HepG2 (cell line): ENCODE measurements at regions not wholly inside any gene's neighbourhood (a gene's known extent, or its start where the extent isn't known, plus 50 kb on each side); places are given as distances from the start of the nearest gene placed in this dataset.

Experiments used
- ATAC-seq: fragments of 200-7000 bp; cut with Tn5 transposase; 3 replicates; pipeline ENCODE4 v1.9.1; 2020; ENCODE audit warnings: mild to moderate bottlenecking, moderate library complexity
- BruUV-seq: library from RNA; stranded (reverse); fragments of 400-500 nt; replicated peaks from 2 replicates; lab custom pipeline; 2021; lab: Mats Ljungman, UMichigan
- CTCF ChIA-PET: fragments of 300-600 bp; formaldehyde crosslinking; extraction: SDS; loops from one replicate; lab custom pipeline; 2021; ENCODE audit warnings: low total read pairs, inconsistent platforms, low intra/inter-chr PET ratio; lab: Yijun Ruan, JAX
- POLR2A ChIA-PET: fragments of 350-600 bp; sonication (Branson Sonifier 250); formaldehyde crosslinking; loops from one replicate; lab custom pipeline; 2020; ENCODE audit warnings: antibody characterized with exemption, inconsistent platforms; lab: Yijun Ruan, JAX
- DNase-seq: peaks from one replicate; pipeline ENCODE4 v3.0.0-alpha.2; 2015; ENCODE audit warnings: low spot score
- FAIRE-seq: peaks from 3 replicates; lab custom pipeline; 2011; peaks lifted over from hg19 to GRCh38; lab: Jason Lieb, UNC
- H2AFZ ChIP-seq: one replicate; pipeline ENCODE4 v1.6.1; 2011; ENCODE audit warnings: low read length, inconsistent platforms
- H3K27ac ChIP-seq: fragments of 300-600 bp; 3 replicates; pipeline ENCODE4 v1.8.0; 2011; ENCODE audit warnings: mixed run types, mild to moderate bottlenecking, mixed read lengths, low read length, inconsistent platforms; ENCODE audit not compliant: insufficient read depth; ENCODE audit errors: extremely low read length
- H3K27me3 ChIP-seq, 2 experiments: fragments of 200-600 bp in 1 of 2; 2 replicates in 1 of 2; 3 replicates in 1 of 2; pipeline versions ENCODE4 v1.6.0 to v1.8.0; 2011; ENCODE audit warnings: low read length in 2 of 2, mild to moderate bottlenecking in 2 of 2, moderate library complexity in 2 of 2, inconsistent platforms in 1 of 2; ENCODE audit not compliant: insufficient read depth in 2 of 2, control insufficient read depth in 1 of 2
- H3K36me3 ChIP-seq, 2 experiments: fragments of 200-600 bp in 1 of 2; replicated peaks in 1 of 2; 2 replicates in 1 of 2; 3 replicates in 1 of 2; pipeline versions ENCODE4 v1.5.1 to v1.8.0; 2011; ENCODE audit warnings: low read length in 2 of 2, inconsistent platforms in 1 of 2; ENCODE audit not compliant: insufficient read depth in 2 of 2, control insufficient read depth in 1 of 2
- H3K4me1 ChIP-seq: 2 replicates; pipeline ENCODE4 v1.5.1; 2012; ENCODE audit warnings: low read length, inconsistent platforms; ENCODE audit not compliant: insufficient read depth
- H3K4me2 ChIP-seq: 2 replicates; pipeline ENCODE4 v1.6.0; 2011; ENCODE audit warnings: low read depth, low read length, inconsistent platforms
- H3K4me3 ChIP-seq, 3 experiments: fragments of 200-600 bp in 1 of 3; sonication (generic), shearing (Covaris generic) in 1 of 3; replicated peaks in 1 of 3; 2 replicates each; pipeline ENCODE4 v1.5.1; 2011 to 2016; ENCODE audit warnings: low read length in 3 of 3, inconsistent platforms in 2 of 3, low read depth in 2 of 3, mild to moderate bottlenecking in 2 of 3, control low read depth in 1 of 3, mixed read lengths in 1 of 3; ENCODE audit not compliant: insufficient read depth in 1 of 3
- H3K79me2 ChIP-seq: one replicate; pipeline ENCODE4 v1.6.1; 2011; ENCODE audit warnings: low read length, inconsistent platforms; ENCODE audit not compliant: insufficient read depth
- H3K9ac ChIP-seq: 2 replicates; pipeline ENCODE4 v1.6.0; 2011; ENCODE audit warnings: mild to moderate bottlenecking, low read depth, low read length, inconsistent platforms; ENCODE audit not compliant: insufficient read depth
- H3K9me3 ChIP-seq: 2 replicates; pipeline ENCODE4 v1.5.1; 2012; ENCODE audit warnings: mild to moderate bottlenecking, low read length
- H4K20me1 ChIP-seq: 2 replicates; pipeline ENCODE4 v1.6.0; 2011; ENCODE audit warnings: inconsistent platforms, mild to moderate bottlenecking, low read length, moderate library complexity; ENCODE audit not compliant: insufficient read depth
- ARID2 ChIP-seq: sonication (generic); formaldehyde crosslinking; IDR thresholded peaks from 2 replicates; pipeline ENCODE4 v1.8.1; 2022; ENCODE audit warnings: mild to moderate bottlenecking, missing genetic modification reagents, borderline replicate concordance
- CCAR2 ChIP-seq: fragments of 200-400 bp; formaldehyde crosslinking; optimal IDR thresholded peaks from 2 replicates; pipeline ENCODE3; 2018; ENCODE audit warnings: low read depth, mild to moderate bottlenecking, low read length, moderate library complexity
- FOSL1 ChIP-seq: sonication (generic); formaldehyde crosslinking; IDR thresholded peaks from 2 replicates; pipeline ENCODE4 v1.9.0; 2021; ENCODE audit warnings: missing genetic modification reagents, borderline replicate concordance
- KAT7 ChIP-seq: IDR thresholded peaks from 2 replicates; pipeline ENCODE4 v1.6.1; 2018; ENCODE audit warnings: borderline replicate concordance, missing compliant biosample characterization
- KDM4B ChIP-seq: sonication (generic); formaldehyde crosslinking; IDR thresholded peaks from 2 replicates; pipeline ENCODE4 v1.4.0; 2020; ENCODE audit warnings: missing genetic modification reagents
- NPAS2 ChIP-seq: sonication (generic); formaldehyde crosslinking; IDR thresholded peaks from 2 replicates; pipeline ENCODE4 v1.8.0; 2022; ENCODE audit warnings: mild to moderate bottlenecking, missing genetic modification reagents, borderline replicate concordance
- NR2C2 ChIP-seq: sonication (generic); formaldehyde crosslinking; IDR thresholded peaks from 2 replicates; pipeline ENCODE4 v1.4.0; 2020; ENCODE audit warnings: missing genetic modification reagents, mild to moderate bottlenecking, moderate library complexity, borderline replicate concordance
- NR2F1 ChIP-seq, 2 experiments: fragments of 450-650 bp in 1 of 2; formaldehyde crosslinking in 1 of 2; IDR thresholded peaks; 2 replicates each; pipeline versions ENCODE4 v1.5.0 to v1.6.1; 2016 to 2020; ENCODE audit warnings: mild to moderate bottlenecking in 1 of 2, missing compliant biosample characterization in 1 of 2, missing genetic modification reagents in 1 of 2, moderate library complexity in 1 of 2
- RARA ChIP-seq: IDR thresholded peaks from 2 replicates; pipeline ENCODE4 v1.6.1; 2016; ENCODE audit warnings: missing genetic modification reagents, missing compliant biosample characterization
- RNF2 ChIP-seq: fragments of 450-650 bp; conservative IDR thresholded peaks from 2 replicates; pipeline ENCODE4 v1.6.1; 2016; ENCODE audit warnings: low read depth
- SMAD9 ChIP-seq: sonication (generic); formaldehyde crosslinking; IDR thresholded peaks from 2 replicates; pipeline ENCODE4 v1.5.1; 2020; ENCODE audit warnings: mild to moderate bottlenecking, missing genetic modification reagents
- ZKSCAN8 ChIP-seq: IDR thresholded peaks from 2 replicates; pipeline ENCODE4 v1.6.1; 2016; ENCODE audit warnings: borderline replicate concordance, missing genetic modification reagents, missing compliant biosample characterization
- ZNF337 ChIP-seq: sonication (generic); formaldehyde crosslinking; IDR thresholded peaks from 2 replicates; pipeline ENCODE4 v1.5.1; 2020; ENCODE audit warnings: missing genetic modification reagents, low read depth, mild to moderate bottlenecking, borderline replicate concordance
- ZNF383 ChIP-seq: sonication (generic); formaldehyde crosslinking; IDR thresholded peaks from 2 replicates; pipeline ENCODE4 v1.4.0; 2020; ENCODE audit warnings: missing genetic modification reagents, mild to moderate bottlenecking, borderline replicate concordance
- ZNF792 ChIP-seq: IDR thresholded peaks from 2 replicates; pipeline ENCODE4 v1.6.1; 2016
- WGBS: methylation state at CpG from one replicate; pipeline ENCODE4 v1.1.6; 2017; ENCODE audit warnings: low lambda C conversion rate; 5-methylcytosine and 5-hydroxymethylcytosine counted together
- in situ Hi-C: cut with HindIII; loops from 2 replicates; pipeline ENCODE4 v1.10.0; 2017; ENCODE audit warnings: low pct_unique_long_range_greater_than_20kb; ENCODE audit not compliant: extremely low pct_ligation_motif_present
- intact Hi-C: fragments of 100-400 bp; cut with micrococcal nuclease; formaldehyde crosslinking; loops from one replicate; pipeline ENCODE4 v1.10.0; 2022; ENCODE audit not compliant: unreplicated experiment
- TF ChIP-seq, protein P1 (sequence below): fragments of 450-650 bp; IDR thresholded peaks from 2 replicates; pipeline ENCODE4 v1.6.1; 2017

DNA sequence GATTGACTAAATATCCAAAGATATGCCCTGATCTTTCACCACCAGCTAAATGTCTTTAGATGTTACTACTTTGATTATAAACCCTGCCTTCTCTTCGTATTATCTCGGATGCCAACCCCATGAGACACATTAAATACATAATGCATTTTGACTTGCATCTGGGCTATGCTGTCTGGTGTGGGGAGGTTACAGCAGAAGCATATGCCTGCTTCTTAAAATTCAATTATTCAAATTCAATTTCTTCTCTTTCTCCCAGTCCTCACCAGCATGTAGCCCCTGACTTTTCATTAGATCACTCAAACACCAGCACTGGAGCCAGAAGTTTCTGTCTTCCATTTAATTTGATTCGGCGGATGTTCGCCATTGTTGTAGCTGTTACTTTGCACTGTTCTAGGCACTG lies 360.7 kb upstream of the CAMK1G start (continued):
- TF ChIP-seq FOSL1 (CRISPR knock-in tag): no peak
- no peak for TF ChIP-seq CCAR2
- no peak for TF ChIP-seq ARID2 (CRISPR knock-in tag)
- no peak for TF ChIP-seq NR2C2 (CRISPR knock-in tag)

- Histone ChIP-seq H2AFZ (no peak overlapping the region), H4K20me1 (no peaks in the 10 kb centered on the region), H3K79me2 (no peaks in the 10 kb centered on the region), H3K9me3 (no peaks in the 10 kb centered on the region), H3K9ac (no peak overlapping the region), H3K27ac (no peak overlapping the region), H3K4me1 (no peaks in the 10 kb centered on the region)
- in situ Hi-C loops (loop anchor here (25.0 kb wide), 1 partner anchor 1211 kb away; no protein-coding TSS in a partner anchor), intact Hi-C loops (no loop called here)
- WGBS: 36% methylated on average over 1 of the region's 1 CpG
- no TSS peak for BruUV-seq
- ATAC-seq: no peak
- CTCF ChIA-PET: no interaction called here
- no peak for FAIRE-seq
- no peak for TF ChIP-seq NPAS2 (CRISPR knock-in tag)
- no peak for TF ChIP-seq KAT7 (CRISPR knock-in tag)
- no peak for TF ChIP-seq KDM4B (CRISPR knock-in tag)
- no peak for TF ChIP-seq ZNF383 (CRISPR knock-in tag)
- no peak for TF ChIP-seq SMAD9
- TF ChIP-seq NR2F1 (CRISPR knock-in tag; IDR thresholded peaks at IDR 0.05): no peak
- no peak for TF ChIP-seq RNF2
- no peak for TF ChIP-seq ZKSCAN8
- TF ChIP-seq ZNF337 (CRISPR knock-in tag): no peak
- TF ChIP-seq ZNF792: no peak
- TF ChIP-seq RARA (CRISPR knock-in tag): no peak
- TF ChIP-seq, protein P1, sequence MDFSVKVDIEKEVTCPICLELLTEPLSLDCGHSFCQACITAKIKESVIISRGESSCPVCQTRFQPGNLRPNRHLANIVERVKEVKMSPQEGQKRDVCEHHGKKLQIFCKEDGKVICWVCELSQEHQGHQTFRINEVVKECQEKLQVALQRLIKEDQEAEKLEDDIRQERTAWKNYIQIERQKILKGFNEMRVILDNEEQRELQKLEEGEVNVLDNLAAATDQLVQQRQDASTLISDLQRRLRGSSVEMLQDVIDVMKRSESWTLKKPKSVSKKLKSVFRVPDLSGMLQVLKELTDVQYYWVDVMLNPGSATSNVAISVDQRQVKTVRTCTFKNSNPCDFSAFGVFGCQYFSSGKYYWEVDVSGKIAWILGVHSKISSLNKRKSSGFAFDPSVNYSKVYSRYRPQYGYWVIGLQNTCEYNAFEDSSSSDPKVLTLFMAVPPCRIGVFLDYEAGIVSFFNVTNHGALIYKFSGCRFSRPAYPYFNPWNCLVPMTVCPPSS: no peak
- TF ChIP-seq, all 625 proteins: peak for 0
- Histone ChIP-seq H3K36me3 (no peaks in the 10 kb centered on the region), H3K4me3 (no peak overlapping the region), H3K4me2 (no peak overlapping the region), H3K27me3 (no peaks in the 10 kb centered on the region)
- DNase-seq: no peak
- POLR2A ChIA-PET: no interaction called here
Measured at GRCh38 chr1:209223791-209224190, 359.7 kb upstream of the CAMK1G start.
